Progenitor cell of endocrine pancreas (in vitro differentiated cells): ENCODE measurements at regions not wholly inside any gene's neighbourhood (a gene's known extent, or its start where the extent isn't known, plus 50 kb on each side); places are given as distances from the start of the nearest gene placed in this dataset.

ENCODE experiments used
- DNase-seq: peaks from one replicate; pipeline ENCODE4 v3.0.0; 2021; ENCODE audit warnings: low spot score; ENCODE audit not compliant: unreplicated experiment
- H3K27ac Mint-ChIP-seq: 2 replicates; pipeline ENCODE4 v1.8.0; 2021; ENCODE audit warnings: mild to moderate bottlenecking, moderate library complexity, mixed read lengths
- H3K27me3 Mint-ChIP-seq: 2 replicates; pipeline ENCODE4 v1.8.0; 2021; ENCODE audit warnings: mixed read lengths
- H3K36me3 Mint-ChIP-seq: 2 replicates; pipeline ENCODE4 v1.8.0; 2022; ENCODE audit warnings: mixed read lengths; ENCODE audit not compliant: insufficient read depth
- H3K4me1 Mint-ChIP-seq: 2 replicates; pipeline ENCODE4 v1.8.0; 2021; ENCODE audit warnings: low read depth, mixed read lengths
- H3K4me3 Mint-ChIP-seq: 2 replicates; pipeline ENCODE4 v1.8.0; 2021; ENCODE audit warnings: low read depth, mild to moderate bottlenecking, moderate library complexity, mixed read lengths
- H3K9me3 Mint-ChIP-seq: 2 replicates; pipeline ENCODE4 v1.8.0; 2021; ENCODE audit warnings: low read depth, mixed read lengths
- CTCF ChIP-seq: fragments of 200-600 bp; sonication (generic); IDR thresholded peaks from one replicate; pipeline ENCODE4 v1.5.0; 2021; ENCODE audit warnings: antibody characterized with exemption, mild to moderate bottlenecking; ENCODE audit not compliant: unreplicated experiment

- no peak overlapping the region for H3K27ac Mint-ChIP-seq
- no peak for TF ChIP-seq CTCF
- no peaks in the 10 kb centered on the region for H3K9me3 Mint-ChIP-seq
- peaks cover 26% of the 10 kb centered on the region for H3K27me3 Mint-ChIP-seq
- DNase-seq: no peak
- no peaks in the 10 kb centered on the region for H3K36me3 Mint-ChIP-seq
- peaks cover 5% of the 10 kb centered on the region for H3K4me1 Mint-ChIP-seq
- H3K4me3 Mint-ChIP-seq: no peak overlapping the region
Measured at GRCh38 chr5:135240283-135240633, 158.8 kb downstream of the MACROH2A1 start.

GRCh38 chr5:135239453-135240282 lies 159.4 kb downstream of the MACROH2A1 start:
- H3K27me3 Mint-ChIP-seq: peaks cover 22% of the 10 kb centered on the region
- H3K4me3 Mint-ChIP-seq: no peak overlapping the region
- no peak for DNase-seq
- TF ChIP-seq CTCF: no peak
- no peaks in the 10 kb centered on the region for H3K36me3 Mint-ChIP-seq
- H3K4me1 Mint-ChIP-seq: peaks cover 5% of the 10 kb centered on the region
- H3K27ac Mint-ChIP-seq: no peak overlapping the region
- no peaks in the 10 kb centered on the region for H3K9me3 Mint-ChIP-seq

DNA sequence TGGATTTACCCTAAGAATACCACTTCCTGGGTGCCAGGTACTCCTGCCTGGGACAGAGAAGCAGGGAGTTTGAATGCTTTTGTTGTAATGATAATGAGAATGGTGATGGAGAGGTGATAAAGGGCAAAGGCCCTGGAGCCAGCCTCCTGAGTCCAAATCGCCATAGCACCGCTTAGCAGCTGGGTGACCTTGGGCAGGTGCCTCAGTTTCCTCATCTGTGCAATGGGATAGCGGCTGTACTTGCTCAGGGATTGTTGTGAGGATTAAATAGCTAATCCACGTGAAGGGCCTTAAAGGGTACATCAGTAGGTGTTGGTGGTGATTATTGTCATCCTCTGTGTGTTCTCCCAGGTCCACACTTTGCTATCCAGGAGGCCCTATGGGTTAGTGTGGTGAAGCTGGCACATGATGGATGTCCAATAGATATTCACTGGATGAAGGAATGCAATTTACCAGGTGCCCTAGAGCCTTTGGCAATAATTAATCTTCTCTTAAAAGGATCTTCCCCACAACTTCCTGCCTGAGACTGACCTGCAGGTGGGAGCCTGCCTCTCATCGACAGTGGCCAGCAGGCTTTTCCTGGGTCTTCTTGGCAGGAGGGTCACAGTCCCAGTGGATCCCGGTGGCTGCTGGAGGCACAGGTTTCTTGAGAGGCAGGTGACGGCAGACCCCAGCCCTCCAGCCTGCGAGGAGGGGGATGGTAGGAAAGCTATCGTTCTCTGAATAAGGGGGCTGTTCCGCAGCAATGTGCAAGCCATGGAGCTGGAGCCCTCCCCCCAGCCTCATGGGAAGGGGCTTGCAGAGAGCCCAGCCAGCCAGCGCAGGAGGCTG lies 160.2 kb downstream of the MACROH2A1 start:
- Mint-ChIP-seq H3K36me3 (no peaks in the 10 kb centered on the region), H3K27me3 (peaks cover 26% of the 10 kb centered on the region), H3K9me3 (no peaks in the 10 kb centered on the region), H3K4me3 (no peak overlapping the region), H3K4me1 (peaks cover 5% of the 10 kb centered on the region), H3K27ac (no peak overlapping the region)
- no peak for DNase-seq
- no peak for TF ChIP-seq CTCF

DNA sequence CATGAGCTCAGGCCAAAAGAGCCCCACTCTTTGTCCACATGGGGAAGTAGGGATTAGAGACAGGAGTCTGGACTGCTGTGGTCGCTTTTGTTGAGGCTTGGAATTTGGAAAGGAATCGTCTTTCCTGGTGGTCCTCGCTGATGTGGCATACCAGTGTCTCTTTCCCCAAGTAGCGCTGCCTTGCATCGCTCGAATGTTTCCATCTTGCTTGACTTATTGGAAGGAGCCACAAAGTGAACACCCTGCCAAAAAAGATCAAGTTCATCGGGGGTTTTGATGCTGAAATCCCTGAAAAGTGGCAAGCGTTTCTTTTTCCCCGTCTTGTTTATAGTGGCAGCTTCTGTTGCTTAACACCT lies 161.3 kb downstream of the MACROH2A1 start:
- no peaks in the 10 kb centered on the region for H3K36me3 Mint-ChIP-seq
- H3K9me3 Mint-ChIP-seq: no peaks in the 10 kb centered on the region
- TF ChIP-seq CTCF: no peak
- H3K27me3 Mint-ChIP-seq: peaks cover 34% of the 10 kb centered on the region
- no peak for DNase-seq
- peak overlapping the region; percentile 64 for H3K27ac Mint-ChIP-seq
- no peak overlapping the region for H3K4me3 Mint-ChIP-seq
- peaks cover 5% of the 10 kb centered on the region for H3K4me1 Mint-ChIP-seq

GRCh38 chr5:135236908-135237747 lies 161.9 kb downstream of the MACROH2A1 start:
- Mint-ChIP-seq H3K36me3 (no peaks in the 10 kb centered on the region), H3K9me3 (no peaks in the 10 kb centered on the region), H3K4me1 (peaks cover 5% of the 10 kb centered on the region), H3K27me3 (peaks cover 31% of the 10 kb centered on the region), H3K27ac (peak overlapping the region; percentile 64), H3K4me3 (no peak overlapping the region)
- no peak for DNase-seq
- no peak for TF ChIP-seq CTCF
